ENCODE measurements at regions not wholly inside any gene's neighbourhood (a gene's known extent, or its start where the extent isn't known, plus 50 kb on each side); places are given as distances from the start of the nearest gene placed in this dataset.

DNA sequence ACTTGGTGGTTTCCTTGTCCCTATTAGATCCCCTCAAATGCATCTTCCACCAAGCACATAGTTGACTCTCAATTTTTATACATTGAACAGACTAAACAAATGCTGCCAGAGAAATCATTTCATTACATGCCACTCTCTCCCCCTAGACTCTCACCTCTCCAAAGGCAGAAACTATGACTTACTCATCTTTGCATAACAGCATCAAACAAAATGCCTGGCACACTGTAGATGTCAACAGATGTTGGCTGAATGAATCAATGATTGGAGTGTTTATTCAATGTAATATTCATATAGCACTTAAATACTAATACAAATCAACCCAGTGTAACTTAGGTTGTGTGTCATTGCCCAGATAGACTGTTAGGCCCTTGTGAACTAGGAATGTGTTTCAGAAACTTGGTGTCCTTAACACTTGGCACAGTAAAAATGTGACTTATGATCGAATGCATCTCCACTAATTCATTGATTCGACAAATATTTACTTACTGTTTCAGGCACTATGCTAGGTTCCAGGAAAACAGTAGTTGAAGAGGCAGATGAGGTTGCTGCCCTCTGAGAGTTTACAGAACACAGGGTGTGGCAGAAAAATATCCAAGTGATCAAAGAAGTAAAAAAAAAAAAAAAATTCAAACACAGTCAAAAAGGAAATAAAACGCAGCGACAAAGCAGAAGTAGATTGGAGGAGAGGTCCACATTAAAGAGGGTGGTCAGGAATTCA, 188.5 kb upstream of the LRRN1 start:
- no peak overlapping the region for H3K4me3 ChIP-seq (ENCODE audit: insufficient read length, low read depth)
- H3K27me3 ChIP-seq (ENCODE audit: insufficient read depth, insufficient read length), result no peaks in the 10 kb centered on the region
- DNase-seq (ENCODE audit: low read depth, low spot score), result no peak
- no peak overlapping the region for H3K9ac ChIP-seq (ENCODE audit: insufficient read length, low read depth)
- no peaks in the 10 kb centered on the region; the same call in 1 of the 2 replicates for H3K9me3 ChIP-seq (ENCODE audit: insufficient read depth, low read length)
- no peaks in the 10 kb centered on the region for H3K4me1 ChIP-seq (ENCODE audit: insufficient read depth, insufficient read length)
- TF ChIP-seq SUZ12 (IDR thresholded peaks at IDR 0.05; ENCODE audit: extremely low read depth, insufficient read depth, insufficient read length), result no peak
- no peaks in the 10 kb centered on the region for H3K36me3 ChIP-seq (ENCODE audit: insufficient read depth, insufficient read length, low read length)

DNA sequence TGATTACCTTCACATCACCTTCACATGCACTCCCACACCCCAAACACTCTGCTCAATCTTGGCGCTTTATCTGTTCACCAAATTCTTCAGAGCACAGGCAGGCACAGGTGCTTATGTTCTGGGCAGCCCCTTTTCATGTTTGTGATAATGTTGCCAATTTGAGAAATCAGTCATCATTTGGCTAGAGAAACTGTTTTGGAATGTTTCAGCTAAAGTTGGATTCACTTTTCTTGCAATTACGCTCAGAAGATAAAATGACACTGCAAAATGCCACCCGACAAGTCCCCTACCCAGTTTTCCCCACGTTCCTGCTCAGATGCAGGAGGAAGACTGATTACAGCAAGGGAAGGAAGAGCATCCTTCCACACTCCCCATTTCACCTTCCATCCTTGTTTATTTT, 192.9 kb upstream of the LRRN1 start:
- DNase-seq (ENCODE audit: low read depth, low spot score), result no peak
- H3K27me3 ChIP-seq (ENCODE audit: insufficient read depth, insufficient read length), result no peaks in the 10 kb centered on the region
- TF ChIP-seq YY1 (IDR thresholded peaks at IDR 0.05; ENCODE audit: insufficient read depth, insufficient read length) (no peak), SUZ12 (IDR thresholded peaks at IDR 0.05; ENCODE audit: extremely low read depth, insufficient read depth, insufficient read length) (no peak), ZNF274 (IDR thresholded peaks at IDR 0.05; ENCODE audit: low read depth, low read length) (no peak)
- no peak overlapping the region for H3K9ac ChIP-seq (ENCODE audit: insufficient read length, low read depth)
- no peaks in the 10 kb centered on the region; the same call in none of the 2 replicates for H3K9me3 ChIP-seq (ENCODE audit: insufficient read depth, low read length)
- no peaks in the 10 kb centered on the region for H3K4me1 ChIP-seq (ENCODE audit: insufficient read depth, insufficient read length)
- no peaks in the 10 kb centered on the region for H3K36me3 ChIP-seq (ENCODE audit: insufficient read depth, insufficient read length, low read length)
- no peak overlapping the region for H3K4me3 ChIP-seq (ENCODE audit: insufficient read length, low read depth)

DNA sequence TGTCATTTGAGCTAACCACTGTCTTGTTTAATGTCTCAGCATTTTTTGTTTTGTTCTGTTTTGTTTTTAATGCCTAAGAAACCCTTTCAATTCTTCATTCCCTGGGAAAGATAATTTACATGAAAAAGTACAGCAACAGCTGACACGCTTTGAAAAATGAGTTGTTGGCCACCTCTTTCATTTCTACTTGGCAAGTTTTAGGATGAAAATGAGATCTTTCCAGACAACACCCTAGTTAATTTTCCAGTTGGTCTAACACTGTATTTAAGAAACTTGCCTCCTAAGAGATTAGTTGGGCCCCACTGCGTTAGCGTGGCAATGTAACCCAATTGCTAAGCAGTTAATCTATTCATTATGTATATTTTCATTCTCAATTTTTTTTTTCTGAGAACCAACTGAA, 194.0 kb upstream of the LRRN1 start:
- Histone ChIP-seq H3K27me3 (ENCODE audit: insufficient read depth, insufficient read length) (no peaks in the 10 kb centered on the region), H3K4me3 (ENCODE audit: insufficient read length, low read depth) (no peak overlapping the region), H3K9me3 (ENCODE audit: insufficient read depth, low read length) (no peaks in the 10 kb centered on the region; the same call in none of the 2 replicates), H3K9ac (ENCODE audit: insufficient read length, low read depth) (no peak overlapping the region), H3K36me3 (ENCODE audit: insufficient read depth, insufficient read length, low read length) (no peaks in the 10 kb centered on the region), H3K4me1 (ENCODE audit: insufficient read depth, insufficient read length) (no peaks in the 10 kb centered on the region)
- TF ChIP-seq YY1 (IDR thresholded peaks at IDR 0.05; ENCODE audit: insufficient read depth, insufficient read length) (no peak), ZNF274 (IDR thresholded peaks at IDR 0.05; ENCODE audit: low read depth, low read length) (no peak), SUZ12 (IDR thresholded peaks at IDR 0.05; ENCODE audit: extremely low read depth, insufficient read depth, insufficient read length) (no peak)
- DNase-seq (ENCODE audit: low read depth, low spot score), result no peak

DNA sequence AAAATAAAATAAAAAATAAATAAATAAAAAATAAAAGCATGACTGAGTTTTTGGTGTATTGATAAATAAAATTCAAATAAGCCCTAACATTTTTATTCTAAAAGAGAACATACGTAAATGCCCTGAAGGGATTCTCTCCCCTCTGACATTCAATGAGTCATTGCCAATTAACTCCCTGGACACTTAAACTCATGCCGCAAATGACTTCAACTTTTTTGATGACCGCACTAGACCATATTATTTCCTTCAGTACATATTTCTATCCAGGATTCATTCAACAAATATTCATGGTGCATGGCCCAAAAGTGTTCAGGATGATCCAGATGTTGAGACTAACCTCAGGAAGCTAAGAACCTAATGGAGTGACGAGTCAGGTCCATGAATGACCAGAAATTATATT, 195.9 kb upstream of the LRRN1 start:
- Histone ChIP-seq H3K27me3 (ENCODE audit: insufficient read depth, insufficient read length) (no peaks in the 10 kb centered on the region), H3K9ac (ENCODE audit: insufficient read length, low read depth) (no peak overlapping the region), H3K4me3 (ENCODE audit: insufficient read length, low read depth) (no peak overlapping the region), H3K9me3 (ENCODE audit: insufficient read depth, low read length) (no peaks in the 10 kb centered on the region; the same call in 1 of the 2 replicates), H3K4me1 (ENCODE audit: insufficient read depth, insufficient read length) (no peaks in the 10 kb centered on the region), H3K36me3 (ENCODE audit: insufficient read depth, insufficient read length, low read length) (no peaks in the 10 kb centered on the region)
- no peak for TF ChIP-seq ZNF274 (IDR thresholded peaks at IDR 0.05; ENCODE audit: low read depth, low read length)
- no peak for TF ChIP-seq YY1 (IDR thresholded peaks at IDR 0.05; ENCODE audit: insufficient read depth, insufficient read length)
- no peak for TF ChIP-seq SUZ12 (IDR thresholded peaks at IDR 0.05; ENCODE audit: extremely low read depth, insufficient read depth, insufficient read length)
- no peak for DNase-seq (ENCODE audit: low read depth, low spot score)

DNA sequence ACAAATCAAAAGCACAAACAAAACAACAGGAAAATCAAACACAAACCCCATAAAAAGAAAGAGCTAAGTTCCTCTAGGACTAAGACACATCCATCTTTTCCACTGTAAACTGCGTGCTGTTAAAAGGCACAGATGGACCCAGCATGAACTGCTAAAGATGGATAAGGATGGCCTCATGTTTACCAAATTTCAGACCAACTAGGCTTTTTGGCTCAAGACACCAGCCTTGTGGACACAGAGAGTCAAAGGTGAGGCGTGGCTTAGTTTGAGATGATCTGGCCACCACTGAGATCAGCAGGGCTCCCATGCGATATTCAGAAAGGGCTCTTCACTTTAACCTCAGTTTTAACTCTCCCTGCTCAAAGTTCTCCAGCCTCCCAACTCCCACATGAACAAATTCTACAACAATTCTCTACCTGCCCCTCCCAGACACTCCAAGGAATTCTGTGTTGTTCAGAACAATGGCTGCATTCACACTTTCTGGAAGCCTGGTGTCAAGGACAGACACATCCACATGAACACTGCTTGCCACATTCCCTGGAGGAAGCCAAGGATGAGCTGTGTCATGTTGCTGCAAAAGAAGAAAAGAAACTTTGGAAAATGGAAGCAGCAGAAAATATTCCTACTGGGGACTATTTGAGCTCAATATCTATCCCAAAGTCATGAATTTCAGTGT, 198.4 kb upstream of the LRRN1 start:
- no peaks in the 10 kb centered on the region for H3K4me1 ChIP-seq (ENCODE audit: insufficient read depth, insufficient read length)
- TF ChIP-seq YY1 (IDR thresholded peaks at IDR 0.05; ENCODE audit: insufficient read depth, insufficient read length), result no peak

DNA sequence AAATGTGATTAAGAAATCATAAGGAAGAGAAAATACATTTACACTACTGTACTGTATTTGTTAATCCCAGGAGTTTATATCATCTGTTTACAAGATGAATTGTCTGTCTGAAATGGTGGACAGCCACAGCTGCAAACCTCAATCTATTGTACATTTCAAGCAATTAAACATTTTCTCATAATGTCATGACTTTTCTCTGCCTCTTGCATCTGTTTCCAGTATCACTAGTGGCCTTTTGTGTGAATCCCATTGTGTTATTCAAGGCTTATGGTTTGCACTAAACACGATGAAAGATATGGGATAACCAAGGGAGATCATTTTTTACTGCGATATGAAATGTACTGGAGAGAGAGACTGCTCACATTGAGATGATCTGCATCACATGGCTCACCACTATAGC, 200.2 kb upstream of the LRRN1 start:
- Histone ChIP-seq H3K4me1 (ENCODE audit: insufficient read depth, insufficient read length) (no peaks in the 10 kb centered on the region), H3K36me3 (ENCODE audit: insufficient read depth, insufficient read length, low read length) (no peaks in the 10 kb centered on the region), H3K9ac (ENCODE audit: insufficient read length, low read depth) (no peak overlapping the region), H3K4me3 (ENCODE audit: insufficient read length, low read depth) (no peak overlapping the region), H3K27me3 (ENCODE audit: insufficient read depth, insufficient read length) (no peaks in the 10 kb centered on the region), H3K9me3 (ENCODE audit: insufficient read depth, low read length) (no peaks in the 10 kb centered on the region; the same call in 1 of the 2 replicates)
- no peak for DNase-seq (ENCODE audit: low read depth, low spot score)
- TF ChIP-seq YY1 (IDR thresholded peaks at IDR 0.05; ENCODE audit: insufficient read depth, insufficient read length) (no peak), SUZ12 (IDR thresholded peaks at IDR 0.05; ENCODE audit: extremely low read depth, insufficient read depth, insufficient read length) (no peak), ZNF274 (IDR thresholded peaks at IDR 0.05; ENCODE audit: low read depth, low read length) (no peak)

More for the DNA sequence above, 198.4 kb upstream of the LRRN1 start:
- Histone ChIP-seq H3K9me3 (ENCODE audit: insufficient read depth, low read length) (no peaks in the 10 kb centered on the region; the same call in 1 of the 2 replicates), H3K27me3 (ENCODE audit: insufficient read depth, insufficient read length) (no peaks in the 10 kb centered on the region), H3K36me3 (ENCODE audit: insufficient read depth, insufficient read length, low read length) (no peaks in the 10 kb centered on the region), H3K9ac (ENCODE audit: insufficient read length, low read depth) (no peak overlapping the region), H3K4me3 (ENCODE audit: insufficient read length, low read depth) (no peak overlapping the region)
- no peak for DNase-seq (ENCODE audit: low read depth, low spot score)

DNA sequence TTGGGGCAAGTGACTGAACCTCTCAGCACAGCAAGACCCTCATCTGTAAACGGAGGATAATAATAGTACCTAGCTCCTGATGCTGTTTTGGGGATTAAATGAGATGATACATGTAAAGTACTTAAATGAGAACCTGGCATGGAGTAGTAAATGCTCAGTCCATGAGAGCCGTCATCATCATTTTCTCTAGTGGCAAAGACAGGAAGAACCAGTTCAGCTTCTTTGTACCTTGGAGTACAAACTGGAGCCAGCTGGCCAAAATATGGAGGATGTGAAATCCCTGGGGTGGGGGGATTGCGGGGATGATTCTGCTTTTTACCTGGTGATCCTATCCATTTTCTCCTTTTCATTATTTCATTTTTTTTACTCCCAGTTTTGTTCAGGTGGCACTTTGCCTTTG, 204.2 kb upstream of the LRRN1 start:
- no peak overlapping the region for H3K9ac ChIP-seq (ENCODE audit: insufficient read length, low read depth)
- no peaks in the 10 kb centered on the region for H3K9me3 ChIP-seq (ENCODE audit: insufficient read depth, low read length)
- TF ChIP-seq YY1 (IDR thresholded peaks at IDR 0.05; ENCODE audit: insufficient read depth, insufficient read length), result no peak
- TF ChIP-seq SUZ12 (IDR thresholded peaks at IDR 0.05; ENCODE audit: extremely low read depth, insufficient read depth, insufficient read length), result no peak
- TF ChIP-seq ZNF274 (IDR thresholded peaks at IDR 0.05; ENCODE audit: low read depth, low read length), result no peak
- H3K4me3 ChIP-seq (ENCODE audit: insufficient read length, low read depth), result no peak overlapping the region
- H3K36me3 ChIP-seq (ENCODE audit: insufficient read depth, insufficient read length, low read length), result no peaks in the 10 kb centered on the region
- no peaks in the 10 kb centered on the region for H3K27me3 ChIP-seq (ENCODE audit: insufficient read depth, insufficient read length)
- no peak for DNase-seq (ENCODE audit: low read depth, low spot score)
- no peaks in the 10 kb centered on the region for H3K4me1 ChIP-seq (ENCODE audit: insufficient read depth, insufficient read length)
